NCI-H2171 (cell line): ENCODE measurements at regions not wholly inside any gene's neighbourhood (a gene's known extent, or its start where the extent isn't known, plus 50 kb on each side); places are given as distances from the start of the nearest gene placed in this dataset.
"Not testable (repeated sequence)": the region's sequence is repeated elsewhere in the genome, so short reads cannot be mapped to it uniquely, and the experiment has no call there.

Source experiments
- DNase-seq: peaks from one replicate; lab custom pipeline; 2025; lab: John Stamatoyannopoulos, UW

GRCh38 chr1:175265091-175265490 is 72.5 kb upstream of the KIAA0040 start:
- DNase-seq = no peak

GRCh38 chr1:175262621-175263020 is 70.0 kb upstream of the KIAA0040 start:
- no peak for DNase-seq

- not testable (repeated sequence) for DNase-seq
Observed at GRCh38 chr1:175256246-175256645, 63.7 kb upstream of the KIAA0040 start.

GRCh38 chr1:175254190-175254589 is 61.6 kb upstream of the KIAA0040 start:
- peak; percentile 8 for DNase-seq

- no peak for DNase-seq
Observed at GRCh38 chr1:175252561-175252960, 60.0 kb upstream of the KIAA0040 start.

- DNase-seq = no peak
Observed at GRCh38 chr1:175250027-175250426, 57.5 kb upstream of the KIAA0040 start.

GRCh38 chr1:175248036-175248435 is 55.5 kb upstream of the KIAA0040 start:
- DNase-seq = not testable (repeated sequence)

- DNase-seq = not testable (repeated sequence)
Observed at GRCh38 chr1:175247056-175247455, 54.5 kb upstream of the KIAA0040 start.

GRCh38 chr1:175245324-175245723 is 52.7 kb upstream of the KIAA0040 start:
- DNase-seq = no peak

GRCh38 chr1:175244206-175244605 is 51.6 kb upstream of the KIAA0040 start:
- DNase-seq = no peak
